Stimulated activated CD4-positive, alpha-beta T cell treated with anti-CD3 and anti-CD28 coated beads, Interleukin-12 subunit alpha, Interleukin-12 subunit beta, amount 100 ng/mL, for 4 hours (primary cell): ENCODE measurements at regions not wholly inside any gene's neighbourhood (a gene's known extent, or its start where the extent isn't known, plus 50 kb on each side); places are given as distances from the start of the nearest gene placed in this dataset.

Source experiments
- DNase-seq: peaks from one replicate; pipeline ENCODE4 v3.0.0-alpha.2; 2020

DNA sequence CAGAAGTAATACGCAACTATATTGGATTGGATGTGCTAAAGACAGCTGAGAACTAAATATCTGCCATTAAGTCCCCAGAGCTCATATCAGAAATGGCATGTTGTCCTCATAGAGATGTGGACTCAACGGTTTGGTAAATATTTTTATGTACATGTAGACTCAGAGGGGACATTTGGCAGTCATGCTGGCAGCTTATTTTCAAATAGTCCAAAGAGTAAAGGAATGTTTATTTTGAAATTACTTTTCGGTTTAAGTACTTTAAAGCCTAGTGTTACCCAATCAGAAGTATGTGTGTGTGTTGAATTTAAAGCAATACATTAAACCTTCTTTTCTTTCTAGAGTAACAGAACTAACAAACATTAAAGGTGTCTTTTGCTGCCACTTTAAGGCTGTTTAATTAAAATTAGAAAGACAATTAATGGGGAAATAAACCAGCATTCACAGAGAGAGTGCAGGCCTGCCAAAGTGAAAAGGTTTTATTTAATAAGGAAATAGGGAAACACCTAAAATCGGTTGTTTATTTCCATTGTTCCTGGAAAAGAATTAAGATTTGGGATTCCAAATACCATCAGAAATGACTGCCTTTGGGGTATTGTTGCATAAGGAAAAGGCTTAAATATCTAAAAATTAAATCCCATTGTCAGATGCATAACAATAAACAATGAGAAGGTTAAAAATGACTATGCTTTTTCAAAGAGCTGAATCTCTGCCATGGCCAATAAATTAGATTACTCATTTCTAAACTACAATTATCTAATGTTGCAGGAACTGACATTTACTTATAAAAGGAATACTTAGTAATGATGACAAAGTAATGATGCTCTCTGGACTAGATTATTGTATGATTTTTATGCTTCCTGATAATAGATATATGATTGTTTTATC is 113.4 kb upstream of the AHR start:
- no peak for DNase-seq

DNA sequence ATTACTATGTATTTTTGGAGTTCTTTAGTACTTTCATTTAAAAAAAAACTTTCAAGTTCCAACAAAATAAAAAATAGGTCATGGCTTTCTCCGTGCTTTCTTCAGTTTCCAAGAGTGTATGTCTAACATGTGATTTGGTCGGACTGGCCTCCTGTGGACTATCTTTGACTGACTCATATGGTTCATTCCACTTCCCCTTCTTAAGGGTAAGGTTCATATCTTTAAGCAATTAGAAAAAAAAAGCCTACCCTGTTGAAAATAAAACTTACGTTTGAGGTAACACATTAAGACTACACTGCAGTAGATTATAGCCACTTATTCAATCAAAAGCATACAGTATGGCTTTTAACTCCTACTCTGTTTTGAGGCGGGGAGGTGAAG is 112.8 kb upstream of the AHR start:
- no peak for DNase-seq

DNA sequence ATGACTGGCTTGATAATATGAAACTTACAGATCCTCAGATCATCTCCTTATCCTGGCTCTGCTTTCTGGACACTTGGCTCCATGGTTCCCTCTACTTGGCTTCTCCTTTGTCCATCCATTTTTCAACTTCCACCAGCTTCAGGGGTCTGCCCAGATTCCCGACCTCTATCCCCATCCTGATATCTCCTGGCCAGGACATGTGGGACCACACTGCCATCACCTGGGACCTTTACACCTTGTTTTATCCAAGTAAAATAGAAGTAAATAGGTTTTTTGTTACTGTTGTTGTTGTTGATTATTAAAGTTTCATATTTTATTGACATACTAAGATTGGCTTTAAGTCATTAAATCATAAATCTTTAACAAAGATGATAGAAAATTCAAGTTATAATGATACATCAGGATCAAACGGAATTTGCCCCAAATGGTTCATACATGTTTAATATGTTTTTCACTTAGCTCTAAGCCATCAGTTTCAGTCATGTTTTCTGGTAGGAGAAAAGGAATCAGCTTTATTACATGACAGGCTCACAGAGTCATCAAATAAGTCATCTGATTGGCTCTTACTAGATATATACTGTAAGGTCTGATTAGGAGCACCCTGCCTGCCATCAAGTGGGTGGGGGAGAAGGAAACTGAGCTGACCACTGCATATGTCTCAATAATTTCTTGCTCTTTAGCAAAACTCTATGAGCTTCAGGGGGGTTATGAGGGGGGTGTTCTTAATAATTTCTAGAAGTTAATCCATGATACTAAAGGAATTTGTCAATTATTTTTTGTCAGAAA is 111.5 kb upstream of the AHR start:
- no peak for DNase-seq

DNA sequence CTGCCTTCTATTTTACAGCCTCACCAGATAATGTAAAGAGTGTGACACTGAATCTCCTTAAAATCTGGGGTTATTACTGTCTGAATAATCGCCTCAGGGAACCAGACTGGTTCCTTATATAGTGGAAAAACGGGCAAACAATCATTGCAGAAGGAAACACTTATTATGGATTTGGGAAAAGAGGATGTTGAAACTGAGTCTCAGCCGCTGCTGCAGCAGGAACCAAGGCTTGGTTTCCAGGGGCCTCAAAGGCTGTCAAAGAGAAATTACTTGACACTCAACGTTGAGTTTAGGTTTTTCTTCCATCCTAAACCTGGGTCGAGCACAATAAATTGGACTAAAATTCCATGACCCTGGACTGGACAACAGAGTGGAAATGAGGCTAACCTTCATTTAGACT is 103.8 kb upstream of the AHR start:
- no peak for DNase-seq

DNA sequence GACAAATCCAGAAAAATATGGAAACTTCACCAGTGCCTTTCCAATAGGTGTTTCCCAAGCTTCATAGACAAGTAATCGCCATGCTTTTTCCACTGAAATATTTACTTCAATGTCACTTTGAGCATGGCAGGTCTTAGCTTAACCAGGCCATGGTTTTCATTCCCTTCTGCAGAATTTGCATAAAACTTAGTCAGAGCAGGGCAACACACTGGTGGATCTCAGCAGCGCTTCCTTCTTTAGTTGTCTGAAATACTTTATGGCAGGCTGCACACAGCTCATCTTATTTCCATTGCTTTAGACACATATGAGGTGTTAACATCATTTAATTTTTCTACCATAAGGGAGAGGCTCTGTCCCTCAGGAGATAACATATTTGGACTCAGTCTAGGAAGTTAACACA is 102.9 kb upstream of the AHR start:
- no peak for DNase-seq

DNA sequence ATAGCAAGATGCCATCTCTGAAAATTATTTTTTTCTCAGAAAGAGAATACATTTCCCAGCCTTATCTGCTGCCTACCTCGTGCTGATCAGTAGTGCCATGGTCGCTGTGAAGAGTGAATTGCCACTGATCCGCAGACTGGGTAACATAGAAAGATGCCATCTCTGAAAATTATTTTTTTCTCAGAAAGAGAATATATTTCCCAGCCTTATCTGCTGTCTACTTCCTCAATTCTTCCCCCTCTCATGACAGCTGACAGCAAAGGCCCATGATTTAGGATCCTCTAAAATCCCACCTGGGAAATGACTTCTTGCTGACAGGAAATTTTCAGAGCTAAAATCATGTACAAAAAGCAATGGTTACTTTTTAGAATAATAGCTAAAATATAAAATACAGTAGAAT is 92.5 kb upstream of the AHR start:
- no peak for DNase-seq

DNA sequence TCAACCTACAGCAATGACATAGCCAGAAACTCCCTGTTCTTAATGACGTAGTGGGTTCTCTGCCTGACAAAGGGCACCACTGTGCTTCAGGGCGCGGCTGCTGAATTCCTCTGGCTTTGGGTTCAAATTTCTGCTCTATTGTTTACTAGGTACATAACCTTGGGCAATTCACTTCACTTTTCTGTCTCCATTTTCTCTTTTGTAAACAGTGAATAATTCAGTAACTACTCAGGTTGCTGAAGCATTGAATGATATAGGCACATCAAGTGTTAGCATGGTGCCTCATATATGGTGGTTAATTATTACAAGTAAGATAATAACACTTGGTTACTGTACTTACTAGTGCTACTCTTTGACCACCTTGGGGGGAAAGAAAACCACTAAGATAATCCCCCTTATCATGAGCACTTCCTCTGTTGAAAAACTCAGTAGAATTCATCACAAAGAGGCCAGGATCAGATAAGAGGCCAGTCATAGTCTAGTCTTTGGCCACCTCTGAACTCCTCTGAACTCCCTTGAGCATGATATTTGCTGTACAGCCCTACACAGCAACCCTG is 92.0 kb upstream of the AHR start:
- DNase-seq: no peak

DNA sequence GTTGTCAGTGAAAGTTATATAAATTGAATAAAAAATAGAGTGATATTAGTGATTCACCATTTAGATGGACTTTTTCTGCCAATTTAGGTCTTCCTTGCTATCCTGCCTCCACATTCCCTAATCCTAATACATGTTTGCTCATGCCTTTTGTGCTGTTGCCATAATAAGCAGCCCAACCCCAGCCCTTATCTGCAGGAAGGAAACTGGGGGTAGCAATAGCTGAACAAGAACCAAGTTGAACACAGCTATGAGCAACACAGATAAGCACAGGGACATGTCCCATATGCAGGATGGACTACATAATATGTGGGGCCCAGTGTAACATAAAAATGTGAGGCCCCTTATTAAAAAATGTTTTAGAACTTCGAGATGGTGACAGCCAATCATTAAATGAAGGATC is 91.2 kb upstream of the AHR start:
- DNase-seq: no peak

DNA sequence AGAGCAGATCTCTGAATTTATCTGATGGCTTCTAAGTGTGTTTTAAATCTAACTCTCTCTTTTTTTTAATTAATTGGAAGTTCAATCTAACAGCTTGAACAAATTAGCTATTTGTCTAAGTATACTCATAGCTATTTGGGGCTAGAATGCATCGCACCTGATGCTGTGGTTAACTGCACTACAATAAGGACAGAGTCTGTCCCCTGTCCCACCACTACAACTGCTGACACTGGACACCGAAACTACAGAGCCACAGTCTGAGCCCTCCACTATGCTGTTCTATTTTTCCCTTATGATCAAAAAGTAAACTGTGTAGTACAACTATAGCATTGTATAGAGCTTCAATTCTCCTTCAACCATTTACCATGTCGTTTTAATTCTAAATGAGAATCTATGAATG is 89.4 kb upstream of the AHR start:
- no peak for DNase-seq

DNA sequence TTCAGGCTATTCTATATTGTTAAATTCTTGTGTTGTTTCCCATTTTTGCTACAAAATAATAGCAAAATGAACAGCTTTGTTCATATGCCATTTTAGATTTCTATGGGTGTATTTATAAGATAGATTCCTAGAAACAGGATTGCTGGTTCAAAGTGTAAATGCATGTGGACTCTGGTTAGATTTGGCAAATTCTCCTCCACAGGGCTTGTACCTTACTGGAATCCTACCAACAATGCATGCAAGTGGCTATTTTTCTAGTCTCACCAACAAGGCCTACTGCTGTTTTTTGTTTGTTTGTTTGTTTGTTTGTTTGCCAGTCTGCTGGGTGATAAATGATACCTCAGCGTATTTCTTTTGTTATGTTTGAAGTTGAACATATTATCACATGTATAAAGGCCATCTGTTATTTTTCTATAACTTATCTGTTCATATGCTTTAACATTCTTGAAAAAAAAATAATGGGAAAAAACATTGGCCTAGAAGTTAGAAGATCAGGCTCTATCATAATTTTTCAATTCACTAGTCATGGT is 87.1 kb upstream of the AHR start:
- no peak for DNase-seq

DNA sequence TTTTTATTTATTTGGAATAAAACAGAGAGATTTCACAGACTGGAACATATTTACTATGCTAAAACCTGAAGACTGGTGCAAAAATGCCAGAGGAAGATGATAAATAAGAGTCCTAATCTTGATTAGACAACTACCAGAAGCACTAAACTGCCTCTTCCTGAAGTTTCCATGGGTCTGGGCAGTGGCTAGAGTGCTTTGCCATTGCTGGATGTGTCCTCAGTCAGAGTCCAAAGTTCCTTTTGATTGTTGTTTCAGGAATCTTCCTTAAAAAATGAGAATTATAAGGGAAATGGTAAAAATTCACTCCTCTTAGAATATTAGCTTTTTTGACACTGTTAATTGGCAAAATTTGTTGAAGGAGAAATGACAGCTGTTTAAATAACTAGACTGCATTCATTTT is 86.3 kb upstream of the AHR start:
- no peak for DNase-seq

DNA sequence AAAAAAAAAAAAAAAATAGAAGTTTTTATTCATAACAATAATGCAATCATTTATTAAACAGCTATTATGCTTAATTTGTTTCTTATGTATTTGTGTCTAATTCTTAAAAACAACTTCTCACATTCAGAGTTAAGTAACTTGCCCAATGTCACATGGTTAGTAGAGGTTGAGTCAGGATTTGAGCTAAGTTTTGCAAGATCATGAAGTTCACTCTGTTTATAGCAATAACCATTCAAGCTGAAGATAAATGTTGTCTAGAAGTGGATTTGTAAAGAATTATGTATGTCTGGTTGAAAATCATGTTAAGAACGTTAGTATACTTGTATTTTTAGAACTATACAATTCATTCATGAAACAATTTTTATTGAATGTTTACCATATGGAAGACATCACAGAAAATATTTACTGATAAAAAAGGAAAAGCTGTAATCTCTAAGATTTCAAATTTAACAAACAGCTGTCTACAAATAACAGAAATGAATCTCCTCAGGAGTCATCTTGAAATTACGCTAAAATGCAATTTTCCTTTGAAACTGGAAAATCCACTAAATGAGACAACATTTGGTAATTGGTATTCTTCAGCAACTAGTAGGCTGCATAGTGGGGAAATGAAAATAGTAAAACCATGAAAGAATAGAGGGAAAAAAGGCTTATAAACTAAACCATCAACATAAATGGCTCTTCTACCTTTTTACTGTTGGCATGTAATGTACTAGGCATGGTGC is 70.5 kb upstream of the AHR start:
- DNase-seq: no peak

DNA sequence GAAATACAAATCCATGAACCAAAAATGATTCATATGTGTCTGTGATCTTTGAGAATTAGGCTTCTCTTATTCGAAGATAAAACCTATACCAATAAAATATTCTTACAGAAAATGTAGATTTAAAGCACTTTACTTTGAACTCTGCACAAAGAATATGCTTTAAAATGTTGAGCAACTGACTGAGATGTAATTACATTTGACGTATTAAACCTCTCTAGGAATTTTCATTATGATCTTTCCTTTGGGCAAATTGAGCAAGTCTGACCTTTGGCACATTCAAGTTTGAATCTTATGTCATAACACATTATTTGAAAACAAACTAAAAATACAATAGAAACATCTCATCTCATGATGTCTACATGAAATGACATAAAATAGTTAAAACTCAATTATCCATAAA is 69.2 kb upstream of the AHR start:
- DNase-seq: no peak

DNA sequence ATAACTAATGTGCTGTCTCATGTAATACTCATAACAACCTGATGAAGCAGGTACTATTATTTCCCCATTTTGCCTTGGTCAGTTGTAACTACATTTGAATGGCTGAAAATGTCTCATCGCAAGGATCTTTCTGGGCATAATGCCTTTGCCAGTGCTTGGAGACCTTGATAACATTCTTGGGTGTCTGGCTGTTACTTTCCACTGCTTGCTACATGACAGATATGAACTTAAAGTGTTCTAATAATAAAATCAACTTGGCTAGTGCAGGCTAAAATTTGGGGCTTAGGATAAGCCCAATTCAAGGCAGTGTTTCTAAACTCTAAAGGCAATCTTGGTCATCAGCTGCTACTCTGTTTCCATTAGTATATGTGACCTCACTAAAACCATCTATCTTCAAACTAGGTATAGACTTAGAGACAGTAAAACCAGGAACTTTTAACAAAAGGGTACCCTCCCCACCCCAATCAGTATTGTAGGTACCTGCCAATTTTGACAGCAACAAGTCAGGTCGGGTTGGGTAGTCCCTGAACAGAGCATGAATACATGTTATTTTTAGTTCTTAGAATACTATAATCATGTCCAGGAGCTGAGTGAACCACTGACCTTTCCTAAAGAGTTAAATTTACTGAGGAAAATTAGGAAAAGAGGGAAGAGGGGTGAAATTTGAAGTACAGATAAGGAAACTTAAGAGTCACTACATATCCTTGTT is 68.2 kb upstream of the AHR start:
- no peak for DNase-seq

DNA sequence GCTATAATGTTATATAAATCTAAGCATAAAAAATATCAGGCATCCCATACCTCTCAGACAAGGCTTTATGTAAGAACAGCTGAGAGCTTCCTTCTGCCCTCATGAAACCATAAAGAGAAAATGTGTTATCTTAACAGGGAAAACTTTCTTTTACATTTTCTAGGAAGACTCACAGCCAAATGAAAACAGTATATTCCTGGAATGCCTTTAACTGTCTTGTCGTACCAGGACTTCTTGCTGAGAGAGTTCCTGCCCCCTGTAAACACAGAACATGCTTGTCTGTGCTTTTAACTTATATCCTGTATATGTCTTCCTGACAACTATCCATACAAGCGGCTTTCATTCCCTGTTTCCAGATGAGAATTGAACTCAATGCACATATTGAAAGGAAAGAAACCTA is 64.8 kb upstream of the AHR start:
- DNase-seq: no peak

DNA sequence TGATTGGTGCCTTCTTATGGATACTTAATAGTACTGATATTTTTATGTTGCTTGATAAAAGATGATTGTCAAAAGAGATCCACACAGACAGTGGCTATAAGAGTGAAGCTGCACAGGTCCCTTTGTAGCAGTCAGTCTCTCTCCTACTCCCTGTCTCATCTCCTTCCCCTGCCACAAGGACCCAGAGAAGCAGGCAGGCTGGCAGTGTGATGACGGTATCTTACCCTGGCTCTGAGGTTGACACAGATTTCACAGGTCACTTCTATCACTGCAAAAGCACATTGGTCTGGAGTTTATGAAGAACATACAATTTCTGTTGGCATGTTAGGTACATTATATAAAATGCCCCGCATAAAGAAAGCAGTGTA is 64.4 kb upstream of the AHR start:
- DNase-seq: peak; percentile 12

DNA sequence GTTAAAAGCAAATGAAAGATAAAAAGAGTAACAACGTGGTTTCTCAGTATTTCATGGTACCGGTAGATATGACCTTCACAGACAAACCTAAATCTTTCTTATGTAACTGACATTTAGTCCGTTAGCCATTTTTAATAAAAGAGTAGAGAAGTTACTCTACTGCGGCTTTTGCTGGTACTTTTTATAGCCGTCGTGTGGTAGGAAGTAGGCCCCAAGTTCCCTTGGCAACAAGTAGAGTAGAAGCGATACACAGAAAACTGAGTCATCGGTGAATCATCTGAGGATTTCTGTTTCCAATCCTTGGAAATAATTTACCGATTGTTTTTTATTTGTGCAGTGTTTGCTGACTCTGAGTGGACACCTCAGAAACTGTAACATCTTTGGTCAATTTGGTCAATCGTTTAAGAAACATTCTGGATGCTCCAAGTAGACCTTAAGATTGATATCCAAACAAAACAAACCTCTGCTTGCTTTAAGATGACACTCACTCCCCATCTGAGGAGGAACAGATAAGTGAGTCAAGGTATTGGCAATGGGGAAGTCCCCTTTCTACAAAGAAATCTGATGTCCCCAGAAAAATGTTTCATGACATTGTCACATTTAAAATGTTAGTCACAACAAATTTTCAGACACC is 63.9 kb upstream of the AHR start:
- peak; percentile 21 for DNase-seq

DNA sequence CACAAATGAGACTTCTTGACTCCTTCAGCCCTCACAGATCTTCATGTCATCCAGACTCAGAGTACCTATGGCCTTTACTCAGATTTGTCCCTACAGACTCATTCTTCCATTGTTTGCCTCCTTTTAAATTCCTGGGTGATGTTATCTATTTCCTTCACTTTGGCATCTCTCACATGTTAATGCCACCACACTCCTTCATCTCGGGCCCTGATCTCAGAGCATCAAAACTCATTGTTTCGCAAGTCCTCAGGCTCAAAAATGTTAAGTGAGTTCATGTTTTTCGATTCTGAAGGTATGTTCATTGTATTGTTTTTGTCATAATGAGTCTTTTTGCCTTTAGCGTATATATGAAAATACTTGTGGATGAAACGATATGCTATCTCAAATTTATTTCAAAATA is 62.3 kb upstream of the AHR start:
- DNase-seq: no peak

DNA sequence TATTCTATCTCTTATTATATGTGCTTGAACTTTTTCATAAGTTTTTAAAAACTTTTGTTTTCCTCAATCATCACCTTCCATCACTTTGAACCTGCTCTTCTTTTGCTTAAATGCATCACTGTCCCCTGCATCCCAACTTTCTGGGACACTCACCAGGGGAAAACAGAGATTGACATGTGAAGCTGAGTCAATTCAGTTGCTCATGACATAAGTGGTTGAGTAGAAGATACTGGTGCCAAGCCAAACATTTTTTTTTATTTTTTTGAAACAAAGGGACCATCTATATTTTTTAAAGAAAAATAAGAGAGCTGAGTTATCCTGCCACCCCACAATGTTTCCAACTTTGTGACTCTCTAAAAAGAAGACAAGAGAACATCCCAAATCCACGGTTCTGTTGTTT is 61.8 kb upstream of the AHR start:
- DNase-seq: no peak

DNA sequence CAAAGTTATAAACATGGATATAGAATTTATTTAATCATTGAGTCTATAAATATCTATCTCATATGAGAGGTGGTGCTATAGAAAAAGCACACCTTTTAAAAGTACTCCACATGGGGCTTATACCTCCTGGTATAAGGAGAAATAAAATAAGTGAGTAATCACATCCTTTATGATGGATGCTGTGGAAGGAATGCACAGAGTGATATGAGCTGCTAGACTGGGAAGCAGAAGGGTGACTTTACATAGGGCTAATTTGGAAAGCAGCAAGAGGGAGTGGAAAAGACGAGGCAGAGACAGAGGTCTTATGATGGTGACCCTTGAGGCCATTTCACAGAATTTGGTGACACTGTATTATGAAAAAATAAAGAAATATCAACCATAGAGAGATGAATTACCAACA is 59.4 kb upstream of the AHR start:
- DNase-seq: no peak

DNA sequence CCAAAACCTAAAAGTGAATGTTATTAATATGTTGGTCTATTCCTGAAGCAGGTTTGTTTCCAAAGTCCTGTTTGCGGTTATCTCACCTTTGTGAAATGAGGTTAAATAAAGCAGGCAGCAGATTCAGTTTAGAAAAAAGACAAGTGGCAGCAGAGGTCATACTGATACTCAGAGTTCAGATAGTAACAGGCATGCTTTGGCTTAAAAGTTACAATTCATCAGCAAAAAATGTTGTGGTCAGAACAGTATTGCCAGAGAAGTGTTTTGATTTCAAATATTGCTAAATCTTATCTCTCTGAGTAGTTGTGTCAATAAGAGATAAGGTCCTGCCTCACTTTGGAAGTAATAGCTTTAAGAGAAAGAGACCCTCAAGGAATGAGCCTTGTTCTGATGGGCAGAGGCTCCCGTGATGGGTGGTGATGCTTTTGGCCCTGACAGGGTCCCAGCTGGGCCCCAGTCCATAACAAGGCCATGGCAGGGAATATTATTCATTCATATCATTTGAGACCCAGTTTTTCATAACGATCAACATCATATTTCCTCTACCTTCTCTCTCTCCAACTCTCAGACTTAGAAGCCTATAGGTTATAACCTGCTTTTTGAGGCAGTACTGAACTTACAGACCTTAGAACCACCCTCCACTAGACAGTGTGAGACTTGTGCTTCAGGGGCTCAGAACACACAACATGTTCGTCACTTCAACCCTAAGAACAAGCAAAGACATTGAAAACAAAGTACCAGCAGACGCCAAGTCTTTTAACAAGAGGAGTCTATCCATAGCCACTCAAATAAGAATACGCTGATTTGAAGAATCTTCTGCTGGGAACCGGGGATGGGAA is 58.5 kb upstream of the AHR start:
- no peak for DNase-seq
